Right lobe of liver (tissue), 4 donors: ENCODE measurements at regions not wholly inside any gene's neighbourhood (a gene's known extent, or its start where the extent isn't known, plus 50 kb on each side); places are given as distances from the start of the nearest gene placed in this dataset.

Experiments used
- CTCF ChIP-seq, 4 donors: fragments of 200-600 bp in 3 of 4; fragments of 450-650 bp in 1 of 4; IDR thresholded peaks; one replicate each; pipeline versions ENCODE4 v1.5.1 to v1.8.0; 2016 to 2022; ENCODE audit warnings: antibody characterized with exemption in 4 of 4, mild to moderate bottlenecking in 2 of 4
- POLR2A ChIP-seq: fragments of 450-650 bp; IDR thresholded peaks from one replicate; pipeline ENCODE4 v1.6.1; 2017; ENCODE audit warnings: antibody characterized with exemption, mild to moderate bottlenecking
- donor health status: DM: no; HTN: no; CAD: no.
- donor health status: DM: no; HTN: no; CAD: no.
- donor health status: DM: no; HTN: yes; CAD: no.

- TF ChIP-seq CTCF (IDR thresholded peaks at IDR 0.05) (no peak), POLR2A (no peak)
These were observed 152.7 kb downstream of the VEGFA start for GRCh38 chr6:43922426-43923375.
